GM12873 (cell line): ENCODE measurements at regions not wholly inside any gene's neighbourhood (a gene's known extent, or its start where the extent isn't known, plus 50 kb on each side); places are given as distances from the start of the nearest gene placed in this dataset.

ENCODE experiments used
- TF ChIP-seq, protein P1 (sequence below): IDR thresholded peaks from 2 replicates; pipeline ENCODE4 v1.5.1; 2012; ENCODE audit warnings: low read depth, mild to moderate bottlenecking, moderate library complexity, low read length, control low read depth; ENCODE audit not compliant: insufficient read depth; ENCODE audit errors: missing control alignments

DNA sequence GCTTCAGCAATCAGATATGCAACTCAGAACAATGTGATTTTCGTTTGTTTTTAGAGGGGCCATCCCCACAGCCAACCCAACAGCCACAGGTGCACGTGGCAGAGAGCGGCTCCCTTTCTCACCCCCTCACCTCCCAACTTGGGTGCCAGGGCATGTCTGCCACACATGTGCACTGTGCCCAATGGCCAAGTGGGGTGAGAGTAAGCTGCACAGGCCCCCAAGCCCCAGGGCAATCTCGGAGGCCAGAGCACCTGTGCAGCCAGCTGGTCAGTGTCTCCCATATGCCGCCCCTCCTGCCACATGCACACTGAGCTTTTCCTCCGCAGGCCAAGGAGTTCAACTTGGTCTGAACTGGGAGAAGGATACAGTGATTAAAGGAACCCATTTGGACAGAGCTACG is 1130.2 kb downstream of the DSC3 start:
- TF ChIP-seq, protein P1, sequence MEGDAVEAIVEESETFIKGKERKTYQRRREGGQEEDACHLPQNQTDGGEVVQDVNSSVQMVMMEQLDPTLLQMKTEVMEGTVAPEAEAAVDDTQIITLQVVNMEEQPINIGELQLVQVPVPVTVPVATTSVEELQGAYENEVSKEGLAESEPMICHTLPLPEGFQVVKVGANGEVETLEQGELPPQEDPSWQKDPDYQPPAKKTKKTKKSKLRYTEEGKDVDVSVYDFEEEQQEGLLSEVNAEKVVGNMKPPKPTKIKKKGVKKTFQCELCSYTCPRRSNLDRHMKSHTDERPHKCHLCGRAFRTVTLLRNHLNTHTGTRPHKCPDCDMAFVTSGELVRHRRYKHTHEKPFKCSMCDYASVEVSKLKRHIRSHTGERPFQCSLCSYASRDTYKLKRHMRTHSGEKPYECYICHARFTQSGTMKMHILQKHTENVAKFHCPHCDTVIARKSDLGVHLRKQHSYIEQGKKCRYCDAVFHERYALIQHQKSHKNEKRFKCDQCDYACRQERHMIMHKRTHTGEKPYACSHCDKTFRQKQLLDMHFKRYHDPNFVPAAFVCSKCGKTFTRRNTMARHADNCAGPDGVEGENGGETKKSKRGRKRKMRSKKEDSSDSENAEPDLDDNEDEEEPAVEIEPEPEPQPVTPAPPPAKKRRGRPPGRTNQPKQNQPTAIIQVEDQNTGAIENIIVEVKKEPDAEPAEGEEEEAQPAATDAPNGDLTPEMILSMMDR = no peak

DNA sequence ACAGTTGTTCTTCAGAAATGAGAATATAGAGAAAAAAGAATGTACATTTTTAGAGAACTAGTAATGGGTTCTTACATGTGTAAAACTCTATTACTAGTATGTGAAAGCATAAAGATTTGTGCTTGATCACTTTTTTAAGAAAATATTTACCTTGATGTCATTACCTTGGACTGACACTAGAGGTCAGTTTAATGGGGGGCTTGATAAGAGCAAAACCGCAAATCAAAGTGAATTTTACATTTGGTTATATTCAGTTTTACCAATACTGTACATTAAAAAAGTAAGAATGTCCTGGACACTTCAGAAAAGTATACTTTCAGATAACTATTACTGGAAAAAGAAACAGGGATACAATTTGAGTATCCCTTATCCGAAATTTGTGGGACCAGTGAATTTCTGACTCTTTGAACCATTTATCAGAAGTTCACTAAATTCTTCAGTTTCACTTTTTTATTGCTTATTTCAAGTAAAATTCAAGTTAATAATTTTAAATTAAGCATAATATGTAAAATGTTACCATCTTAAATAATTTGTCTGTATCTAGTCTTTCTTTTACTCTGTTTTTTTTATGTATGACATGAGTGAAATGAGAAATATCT is 1149.5 kb downstream of the DSC3 start:
- TF ChIP-seq, protein P1 = peak; percentile 39

DNA sequence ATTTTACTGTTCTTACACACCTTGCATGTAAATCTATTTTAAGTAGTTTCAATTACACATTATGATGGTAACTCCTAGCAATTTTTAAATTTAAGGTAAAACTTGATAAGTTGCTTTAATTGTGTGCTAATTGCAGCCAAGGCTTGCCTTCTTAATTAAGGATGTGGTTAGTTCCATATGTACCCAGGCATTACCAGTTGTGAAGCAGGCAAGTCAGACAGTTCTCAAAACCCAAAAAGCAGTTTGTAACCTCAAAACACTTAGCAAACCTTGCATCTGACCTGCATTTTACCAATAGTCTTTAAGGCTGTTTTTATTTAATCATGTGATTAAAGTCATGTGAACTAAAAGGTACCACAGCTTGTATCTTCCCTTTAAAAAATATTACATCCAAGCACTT is 1159.4 kb downstream of the DSC3 start:
- TF ChIP-seq, protein P1 = no peak

DNA sequence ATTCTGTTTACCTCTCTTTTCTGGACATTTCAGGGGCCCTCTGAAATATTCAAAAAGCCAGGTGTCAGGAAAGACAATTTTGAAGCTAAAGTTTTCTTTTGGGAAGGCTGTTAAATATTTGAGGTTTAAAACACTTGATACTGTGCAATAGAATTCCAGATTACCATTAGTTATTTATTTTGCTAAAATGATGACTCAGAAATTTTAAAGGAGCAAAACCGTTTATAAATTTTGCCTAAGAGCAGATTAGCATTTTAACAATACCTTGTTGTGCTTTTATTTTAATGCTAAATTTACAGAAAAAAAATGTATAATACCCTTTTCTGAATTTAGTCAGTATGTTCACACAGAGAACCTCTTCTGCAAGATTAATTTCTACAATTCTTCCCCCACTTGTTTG is 1159.9 kb downstream of the DSC3 start:
- TF ChIP-seq, protein P1 = no peak

DNA sequence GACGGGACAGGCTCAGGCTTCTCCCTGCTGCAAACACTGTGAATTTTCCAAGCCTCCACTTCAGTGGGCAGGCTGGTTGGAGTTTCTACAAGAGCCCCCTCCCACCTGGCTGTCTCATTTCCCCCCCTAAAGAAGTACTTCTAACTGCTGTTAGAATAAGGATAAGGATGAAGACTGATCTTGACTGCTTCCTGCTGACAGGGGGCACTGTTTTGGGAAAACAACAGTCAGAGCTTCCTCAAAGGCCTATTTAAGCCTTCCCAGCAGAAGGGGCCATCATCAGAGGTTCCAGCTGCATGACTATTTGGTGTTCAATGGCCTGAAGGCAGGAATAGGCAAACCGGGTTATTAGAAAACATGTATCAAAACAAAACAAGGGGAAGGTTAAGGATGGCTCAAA is 1162.8 kb downstream of the DSC3 start:
- TF ChIP-seq, protein P1 = no peak

DNA sequence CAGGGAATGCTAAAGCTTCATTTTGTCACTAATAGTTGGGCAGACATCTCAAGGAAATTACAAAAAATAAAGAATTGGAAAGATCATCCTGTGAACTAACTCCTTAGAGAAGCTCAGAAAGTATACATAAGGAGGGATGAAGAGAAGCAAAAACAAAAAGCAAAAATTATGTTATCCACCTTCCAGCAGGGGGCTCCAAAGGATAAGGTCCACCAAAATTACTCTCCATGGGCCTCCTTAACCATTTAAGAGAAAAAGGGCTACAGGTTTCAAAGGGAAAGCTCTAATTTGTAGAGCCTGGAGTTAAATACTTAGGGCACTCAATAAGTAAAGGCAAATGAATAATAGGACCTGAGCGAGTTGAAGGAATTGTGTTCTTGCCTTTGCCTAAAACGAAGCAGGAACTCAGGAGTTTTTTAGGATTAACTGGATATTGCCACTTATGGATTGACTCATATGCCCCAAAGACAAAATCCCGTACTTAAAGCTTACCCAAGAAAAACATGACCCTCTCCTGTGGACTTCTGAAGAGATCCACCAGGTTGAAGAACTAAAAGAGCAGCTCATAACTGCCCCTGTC is 1167.9 kb downstream of the DSC3 start:
- TF ChIP-seq, protein P1 = peak; percentile 55

DNA sequence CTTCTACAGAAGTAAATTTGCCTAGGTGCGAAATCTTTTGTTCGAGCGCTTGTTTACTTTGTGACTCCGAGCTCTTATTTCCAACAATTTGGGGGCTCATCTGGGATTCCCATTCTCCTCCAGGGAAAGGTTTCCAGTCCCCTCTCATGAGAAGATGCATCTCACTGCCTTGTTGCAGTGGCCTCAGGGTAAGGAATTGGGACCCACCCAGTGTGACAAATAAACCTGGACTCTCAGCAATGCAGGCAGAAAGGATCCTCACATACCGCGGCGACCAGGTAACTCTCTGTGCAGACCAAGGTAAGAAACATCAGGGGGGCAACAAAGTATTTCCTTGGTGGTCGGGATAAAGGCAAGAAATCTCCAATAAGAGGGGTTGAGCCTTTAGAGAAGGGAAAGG is 1169.3 kb downstream of the DSC3 start:
- TF ChIP-seq, protein P1 = no peak

DNA sequence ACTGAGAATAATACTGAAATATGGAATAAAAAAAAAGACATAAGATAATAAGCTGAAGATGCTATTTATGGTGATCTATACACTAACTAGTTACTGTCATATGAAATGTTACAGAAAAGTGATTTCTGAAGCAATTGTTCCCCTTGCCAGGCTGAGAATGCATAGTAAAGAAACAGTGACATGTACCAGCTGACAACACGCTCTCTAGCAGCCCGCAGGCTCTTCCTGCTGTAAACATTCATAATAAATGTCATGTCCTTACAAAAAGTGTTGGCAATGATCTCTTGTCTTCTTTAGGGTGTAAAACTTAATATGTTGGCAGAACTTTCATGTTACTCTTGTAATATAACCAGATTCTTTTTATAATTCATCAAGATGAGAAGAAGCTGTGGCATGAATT is 1171.3 kb downstream of the DSC3 start:
- TF ChIP-seq, protein P1 = no peak
